ENCODE measurements at regions not wholly inside any gene's neighbourhood (a gene's known extent, or its start where the extent isn't known, plus 50 kb on each side); places are given as distances from the start of the nearest gene placed in this dataset.

- TF ChIP-seq CTCF (IDR thresholded peaks at IDR 0.05) (no peak), POLR2A (IDR thresholded peaks at IDR 0.05) (no peak)
Measured at GRCh38 chrX:22698151-22698550, 301.6 kb upstream of the DDX53 start.

Measured in lower leg skin (tissue), 3 donors.